OCI-LY1 (cell line): ENCODE measurements at regions not wholly inside any gene's neighbourhood (a gene's known extent, or its start where the extent isn't known, plus 50 kb on each side); places are given as distances from the start of the nearest gene placed in this dataset.

Experiments used
- CTCF ChIP-seq: fragments of 200-600 bp; sonication (generic), shearing (Covaris generic); IDR thresholded peaks from 2 replicates; pipeline ENCODE4 v1.5.1; 2017; ENCODE audit warnings: mild to moderate bottlenecking, antibody characterized with exemption, low read length, moderate library complexity, mixed read lengths
- EZH2 ChIP-seq: fragments of 200-600 bp; sonication (generic), shearing (Covaris generic); IDR thresholded peaks from 2 replicates; pipeline ENCODE4 v1.8.0; 2017; ENCODE audit warnings: borderline replicate concordance, mixed run types, mild to moderate bottlenecking, antibody characterized with exemption, low read length, moderate library complexity, mixed read lengths

GRCh38 chr3:189404024-189404423, 227.2 kb upstream of the TP63 start:
- no peak for TF ChIP-seq CTCF
- TF ChIP-seq EZH2: no peak
